GM23338 (cell line): ENCODE measurements at regions not wholly inside any gene's neighbourhood (a gene's known extent, or its start where the extent isn't known, plus 50 kb on each side); places are given as distances from the start of the nearest gene placed in this dataset.

Experiments
- ATAC-seq: fragments of 200-7000 bp; cut with Tn5 transposase; 3 replicates; pipeline ENCODE4 v1.9.1; 2020
- DNase-seq: peaks from one replicate; pipeline ENCODE4 v3.0.0-alpha.2; 2015; ENCODE audit warnings: low spot score
- H2AFZ ChIP-seq: fragments of 200-600 bp; sonication (generic); 2 replicates; pipeline ENCODE4 v1.8.0; 2016; ENCODE audit warnings: antibody characterized with exemption, mild to moderate bottlenecking, moderate library complexity
- H3F3A ChIP-seq: fragments of 200-600 bp; sonication (generic); replicated peaks from 2 replicates; pipeline ENCODE4 v1.8.0; 2017; ENCODE audit warnings: antibody characterized with exemption, mixed run types, low read depth
- H3K27ac ChIP-seq: fragments of 200-600 bp; sonication (generic); 2 replicates; pipeline ENCODE4 v1.6.1; 2016; ENCODE audit warnings: low read depth
- H3K27me3 ChIP-seq: fragments of 200-600 bp; sonication (generic); 2 replicates; pipeline ENCODE4 v1.8.0; 2016; ENCODE audit warnings: mild to moderate bottlenecking, mixed run types, moderate library complexity; ENCODE audit not compliant: insufficient read depth
- H3K36me3 ChIP-seq: fragments of 200-600 bp; sonication (generic); 2 replicates; pipeline ENCODE4 v1.8.0; 2016; ENCODE audit warnings: mild to moderate bottlenecking; ENCODE audit not compliant: insufficient read depth
- H3K4me1 ChIP-seq: fragments of 200-600 bp; sonication (generic); 2 replicates; pipeline ENCODE4 v1.8.0; 2016; ENCODE audit warnings: mild to moderate bottlenecking, moderate library complexity; ENCODE audit not compliant: insufficient read depth
- H3K4me2 ChIP-seq: fragments of 200-600 bp; sonication (generic); 2 replicates; pipeline ENCODE4 v1.7.1; 2017; ENCODE audit warnings: mixed run types
- H3K4me3 ChIP-seq: fragments of 200-600 bp; sonication (generic); 2 replicates; pipeline ENCODE4 v1.6.1; 2016; ENCODE audit warnings: mixed run types
- H3K79me2 ChIP-seq: fragments of 200-600 bp; sonication (generic); replicated peaks from 2 replicates; pipeline ENCODE4 v1.8.0; 2017; ENCODE audit warnings: mild to moderate bottlenecking; ENCODE audit not compliant: insufficient read depth
- H3K9me2 ChIP-seq: fragments of 200-600 bp; sonication (generic); 2 replicates; pipeline ENCODE4 v1.8.0; 2017; ENCODE audit not compliant: insufficient read depth
- H4K20me1 ChIP-seq: fragments of 200-600 bp; sonication (generic); replicated peaks from 2 replicates; pipeline ENCODE4 v1.8.0; 2017; ENCODE audit warnings: mild to moderate bottlenecking; ENCODE audit not compliant: insufficient read depth
- H3K27ac Mint-ChIP-seq: 2 replicates; pipeline ENCODE4 v1.8.0; 2020; ENCODE audit warnings: inconsistent platforms, mild to moderate bottlenecking, moderate library complexity, mixed read lengths
- H3K27me3 Mint-ChIP-seq: 3 replicates; pipeline ENCODE4 v1.8.0; 2022; ENCODE audit warnings: low read depth, mild to moderate bottlenecking, moderate library complexity, mixed read lengths, inconsistent platforms; ENCODE audit not compliant: insufficient read depth, poor library complexity
- H3K36me3 Mint-ChIP-seq: 3 replicates; pipeline ENCODE4 v1.8.0; 2021; ENCODE audit warnings: low read depth, mild to moderate bottlenecking, inconsistent platforms, moderate library complexity, mixed read lengths
- H3K4me1 Mint-ChIP-seq: 3 replicates; pipeline ENCODE4 v1.8.0; 2020; ENCODE audit warnings: mild to moderate bottlenecking, inconsistent platforms, mixed read lengths
- H3K4me3 Mint-ChIP-seq: 3 replicates; pipeline ENCODE4 v1.8.0; 2021; ENCODE audit warnings: moderate library complexity, mild to moderate bottlenecking, inconsistent platforms, mixed read lengths
- H3K9me3 Mint-ChIP-seq: 3 replicates; pipeline ENCODE4 v1.8.0; 2020; ENCODE audit warnings: moderate library complexity, mild to moderate bottlenecking, inconsistent platforms, mixed read lengths
- EZH2 ChIP-seq: fragments of 200-600 bp; sonication (generic); IDR thresholded peaks from one replicate; pipeline ENCODE4 v1.8.0; 2017; ENCODE audit warnings: antibody characterized with exemption, mild to moderate bottlenecking, low read depth; ENCODE audit not compliant: unreplicated experiment
- JUNB ChIP-seq: IDR thresholded peaks from one replicate; pipeline ENCODE4 v1.6.1; 2016; ENCODE audit warnings: antibody characterized with exemption; ENCODE audit not compliant: unreplicated experiment
- NANOG ChIP-seq: IDR thresholded peaks from 2 replicates; pipeline ENCODE4 v1.6.1; 2016; ENCODE audit warnings: antibody characterized with exemption, borderline replicate concordance
- POLR2AphosphoS5 ChIP-seq: IDR thresholded peaks from 2 replicates; pipeline ENCODE4 v1.6.1; 2016; ENCODE audit warnings: antibody characterized with exemption, low read depth
- STAT1 ChIP-seq: IDR thresholded peaks from one replicate; pipeline ENCODE4 v1.6.1; 2016; ENCODE audit warnings: antibody characterized with exemption; ENCODE audit not compliant: unreplicated experiment
- ZNF114 ChIP-seq: fragments of 250-450 bp; sonication (Bioruptor Pico); IDR thresholded peaks from 2 replicates; pipeline ENCODE4 v1.5.0; 2020; ENCODE audit warnings: mild to moderate bottlenecking, moderate library complexity
- ZNF331 ChIP-seq: fragments of 250-450 bp; sonication (Bioruptor Pico); IDR thresholded peaks from 2 replicates; pipeline ENCODE4 v1.5.0; 2020; ENCODE audit warnings: low read depth, mild to moderate bottlenecking, moderate library complexity
- TF ChIP-seq, protein P1 (sequence below): IDR thresholded peaks from one replicate; pipeline ENCODE4 v1.6.1; 2018; ENCODE audit warnings: antibody characterized with exemption; ENCODE audit not compliant: unreplicated experiment
- TF ChIP-seq, protein P2 (sequence below): IDR thresholded peaks from 2 replicates; pipeline ENCODE4 v1.6.1; 2016; ENCODE audit warnings: antibody characterized with exemption
- TF ChIP-seq, protein P3 (sequence below), 2 experiments: fragments of 200-600 bp in 1 of 2; sonication (generic) in 1 of 2; conservative IDR thresholded peaks; 2 replicates each; pipeline versions ENCODE4 v1.5.1 to v1.6.1; 2016 to 2017; ENCODE audit warnings: antibody characterized with exemption in 2 of 2, low read depth in 2 of 2, mild to moderate bottlenecking in 2 of 2, moderate library complexity in 1 of 2

DNA sequence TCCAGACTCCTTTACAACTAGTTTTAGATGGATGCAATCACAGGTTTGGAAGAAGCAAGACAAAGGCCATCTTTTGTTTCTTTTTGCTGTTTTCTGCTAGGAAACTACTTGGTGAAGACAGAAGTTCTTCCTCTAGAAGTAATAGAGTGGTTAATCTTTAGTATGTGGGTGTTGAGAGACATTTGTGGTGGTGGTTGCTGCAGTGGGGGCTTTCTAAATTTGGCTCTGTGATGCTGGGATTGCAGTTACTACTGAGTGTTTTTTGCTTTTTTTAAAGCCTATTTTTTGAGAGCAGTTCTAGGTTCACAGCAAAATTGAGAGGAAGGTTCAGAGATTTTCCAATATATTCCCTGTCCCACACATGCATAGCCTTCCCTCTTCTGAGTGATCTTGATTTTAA is 120.0 kb downstream of the AASDHPPT start (continued):
- TF ChIP-seq, protein P1, sequence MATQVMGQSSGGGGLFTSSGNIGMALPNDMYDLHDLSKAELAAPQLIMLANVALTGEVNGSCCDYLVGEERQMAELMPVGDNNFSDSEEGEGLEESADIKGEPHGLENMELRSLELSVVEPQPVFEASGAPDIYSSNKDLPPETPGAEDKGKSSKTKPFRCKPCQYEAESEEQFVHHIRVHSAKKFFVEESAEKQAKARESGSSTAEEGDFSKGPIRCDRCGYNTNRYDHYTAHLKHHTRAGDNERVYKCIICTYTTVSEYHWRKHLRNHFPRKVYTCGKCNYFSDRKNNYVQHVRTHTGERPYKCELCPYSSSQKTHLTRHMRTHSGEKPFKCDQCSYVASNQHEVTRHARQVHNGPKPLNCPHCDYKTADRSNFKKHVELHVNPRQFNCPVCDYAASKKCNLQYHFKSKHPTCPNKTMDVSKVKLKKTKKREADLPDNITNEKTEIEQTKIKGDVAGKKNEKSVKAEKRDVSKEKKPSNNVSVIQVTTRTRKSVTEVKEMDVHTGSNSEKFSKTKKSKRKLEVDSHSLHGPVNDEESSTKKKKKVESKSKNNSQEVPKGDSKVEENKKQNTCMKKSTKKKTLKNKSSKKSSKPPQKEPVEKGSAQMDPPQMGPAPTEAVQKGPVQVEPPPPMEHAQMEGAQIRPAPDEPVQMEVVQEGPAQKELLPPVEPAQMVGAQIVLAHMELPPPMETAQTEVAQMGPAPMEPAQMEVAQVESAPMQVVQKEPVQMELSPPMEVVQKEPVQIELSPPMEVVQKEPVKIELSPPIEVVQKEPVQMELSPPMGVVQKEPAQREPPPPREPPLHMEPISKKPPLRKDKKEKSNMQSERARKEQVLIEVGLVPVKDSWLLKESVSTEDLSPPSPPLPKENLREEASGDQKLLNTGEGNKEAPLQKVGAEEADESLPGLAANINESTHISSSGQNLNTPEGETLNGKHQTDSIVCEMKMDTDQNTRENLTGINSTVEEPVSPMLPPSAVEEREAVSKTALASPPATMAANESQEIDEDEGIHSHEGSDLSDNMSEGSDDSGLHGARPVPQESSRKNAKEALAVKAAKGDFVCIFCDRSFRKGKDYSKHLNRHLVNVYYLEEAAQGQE, result no peak
- TF ChIP-seq ZNF331 (CRISPR knock-in tag), result no peak
- TF ChIP-seq JUNB, result no peak
- no peak for TF ChIP-seq EZH2
- TF ChIP-seq, protein P2, sequence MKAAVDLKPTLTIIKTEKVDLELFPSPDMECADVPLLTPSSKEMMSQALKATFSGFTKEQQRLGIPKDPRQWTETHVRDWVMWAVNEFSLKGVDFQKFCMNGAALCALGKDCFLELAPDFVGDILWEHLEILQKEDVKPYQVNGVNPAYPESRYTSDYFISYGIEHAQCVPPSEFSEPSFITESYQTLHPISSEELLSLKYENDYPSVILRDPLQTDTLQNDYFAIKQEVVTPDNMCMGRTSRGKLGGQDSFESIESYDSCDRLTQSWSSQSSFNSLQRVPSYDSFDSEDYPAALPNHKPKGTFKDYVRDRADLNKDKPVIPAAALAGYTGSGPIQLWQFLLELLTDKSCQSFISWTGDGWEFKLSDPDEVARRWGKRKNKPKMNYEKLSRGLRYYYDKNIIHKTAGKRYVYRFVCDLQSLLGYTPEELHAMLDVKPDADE, result no peak
- TF ChIP-seq NANOG, result no peak

DNA sequence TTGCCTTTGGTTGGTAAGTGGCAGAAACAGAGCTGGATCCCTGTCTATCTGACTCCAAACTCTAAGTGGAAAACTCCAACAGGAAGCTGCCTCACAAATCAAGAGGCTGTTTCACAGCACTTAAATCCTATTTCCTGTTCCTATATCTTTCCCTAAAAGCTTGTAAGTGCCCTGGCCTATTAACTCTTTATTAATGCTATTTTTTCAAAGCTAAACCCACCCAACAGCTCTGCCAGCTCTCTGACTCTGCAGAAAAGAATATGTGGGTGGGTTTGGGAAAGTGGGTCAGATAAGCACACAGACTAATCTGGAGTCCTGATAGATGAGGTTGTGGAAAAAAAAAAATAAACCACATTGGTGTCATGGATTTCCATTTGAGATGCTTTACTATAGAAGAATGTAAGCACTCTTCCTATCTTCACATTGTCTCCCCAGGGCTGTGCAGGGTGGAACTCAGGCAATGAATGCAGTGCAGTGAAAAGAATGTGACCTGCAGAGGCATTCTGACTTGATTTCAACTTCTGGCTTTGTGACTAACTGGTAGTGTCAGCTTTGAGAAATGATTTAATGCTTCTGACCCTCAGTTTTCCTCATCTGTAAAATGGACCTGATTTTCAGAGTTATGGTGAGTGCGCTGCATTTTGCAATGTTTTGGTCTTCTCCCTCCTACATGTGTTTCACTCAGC is 125.6 kb downstream of the AASDHPPT start:
- Histone ChIP-seq H3K27ac (no peak overlapping the region), H3K9me2 (no peaks in the 10 kb centered on the region), H3K79me2 (no peaks in the 10 kb centered on the region)

DNA sequence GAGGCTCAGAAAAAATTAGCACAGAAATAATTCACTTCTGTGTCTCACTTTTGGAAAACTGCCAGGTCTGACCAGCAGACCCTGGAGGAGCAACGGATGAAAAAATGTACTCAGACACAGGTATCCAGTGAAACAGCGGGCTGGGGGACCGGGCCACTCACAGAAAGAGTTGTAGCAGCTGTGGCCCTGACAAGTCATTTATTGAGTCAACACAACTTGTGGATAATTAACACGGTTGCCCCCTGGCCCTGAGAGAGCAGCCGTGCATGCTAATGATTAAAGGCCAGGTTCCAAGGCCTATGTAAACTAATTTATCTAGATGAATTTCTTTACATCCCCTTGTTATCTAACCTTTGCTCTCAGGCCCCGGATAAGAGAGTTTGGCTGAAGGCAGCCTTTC is 131.3 kb downstream of the AASDHPPT start:
- DNase-seq, result no peak
- no peak for TF ChIP-seq EZH2
- TF ChIP-seq, protein P2, result no peak
- TF ChIP-seq ZNF331 (CRISPR knock-in tag), result no peak
- TF ChIP-seq, protein P1, result no peak
- no peak for TF ChIP-seq JUNB
- TF ChIP-seq, protein P3, sequence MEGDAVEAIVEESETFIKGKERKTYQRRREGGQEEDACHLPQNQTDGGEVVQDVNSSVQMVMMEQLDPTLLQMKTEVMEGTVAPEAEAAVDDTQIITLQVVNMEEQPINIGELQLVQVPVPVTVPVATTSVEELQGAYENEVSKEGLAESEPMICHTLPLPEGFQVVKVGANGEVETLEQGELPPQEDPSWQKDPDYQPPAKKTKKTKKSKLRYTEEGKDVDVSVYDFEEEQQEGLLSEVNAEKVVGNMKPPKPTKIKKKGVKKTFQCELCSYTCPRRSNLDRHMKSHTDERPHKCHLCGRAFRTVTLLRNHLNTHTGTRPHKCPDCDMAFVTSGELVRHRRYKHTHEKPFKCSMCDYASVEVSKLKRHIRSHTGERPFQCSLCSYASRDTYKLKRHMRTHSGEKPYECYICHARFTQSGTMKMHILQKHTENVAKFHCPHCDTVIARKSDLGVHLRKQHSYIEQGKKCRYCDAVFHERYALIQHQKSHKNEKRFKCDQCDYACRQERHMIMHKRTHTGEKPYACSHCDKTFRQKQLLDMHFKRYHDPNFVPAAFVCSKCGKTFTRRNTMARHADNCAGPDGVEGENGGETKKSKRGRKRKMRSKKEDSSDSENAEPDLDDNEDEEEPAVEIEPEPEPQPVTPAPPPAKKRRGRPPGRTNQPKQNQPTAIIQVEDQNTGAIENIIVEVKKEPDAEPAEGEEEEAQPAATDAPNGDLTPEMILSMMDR (conservative IDR thresholded peaks at IDR 0.05; ENCODE audit: low read depth in 2 of 2), result no peak
- no peak for TF ChIP-seq POLR2AphosphoS5
- no peak for TF ChIP-seq ZNF114 (CRISPR knock-in tag)
- TF ChIP-seq STAT1, result no peak

More for the DNA sequence above, 125.6 kb downstream of the AASDHPPT start:
- Histone ChIP-seq H3K4me3 (no peak overlapping the region), H3K27me3 (no peaks in the 10 kb centered on the region), H3K4me2 (no peak overlapping the region), H3K4me1 (no peaks in the 10 kb centered on the region), H3K36me3 (no peaks in the 10 kb centered on the region), H4K20me1 (no peaks in the 10 kb centered on the region), H3F3A (no peaks in the 10 kb centered on the region), H2AFZ (no peak overlapping the region)
- no peak overlapping the region for H3K4me3 Mint-ChIP-seq
- no peak for ATAC-seq
- no peak overlapping the region for H3K27ac Mint-ChIP-seq
- H3K9me3 Mint-ChIP-seq, result no peaks in the 10 kb centered on the region
- DNase-seq, result no peak
- no peak for TF ChIP-seq POLR2AphosphoS5
- no peaks in the 10 kb centered on the region for H3K36me3 Mint-ChIP-seq
- no peaks in the 10 kb centered on the region for H3K4me1 Mint-ChIP-seq
- no peaks in the 10 kb centered on the region for H3K27me3 Mint-ChIP-seq

More for the DNA sequence above, 131.3 kb downstream of the AASDHPPT start:
- no peaks in the 10 kb centered on the region for H3K4me1 ChIP-seq
- H3K27ac ChIP-seq, result no peak overlapping the region
- H3K27ac Mint-ChIP-seq, result no peak overlapping the region
- H3K27me3 ChIP-seq, result no peaks in the 10 kb centered on the region
- no peak for ATAC-seq
- H3K4me1 Mint-ChIP-seq, result no peaks in the 10 kb centered on the region
- no peak overlapping the region for H3K4me2 ChIP-seq
- no peak overlapping the region for H2AFZ ChIP-seq
- H3K4me3 Mint-ChIP-seq, result no peak overlapping the region
- H3K79me2 ChIP-seq, result no peaks in the 10 kb centered on the region
- H3K9me2 ChIP-seq, result no peaks in the 10 kb centered on the region
- H3F3A ChIP-seq, result no peaks in the 10 kb centered on the region
- no peaks in the 10 kb centered on the region for H4K20me1 ChIP-seq
- H3K36me3 ChIP-seq, result no peaks in the 10 kb centered on the region
- no peaks in the 10 kb centered on the region for H3K9me3 Mint-ChIP-seq
- H3K36me3 Mint-ChIP-seq, result no peaks in the 10 kb centered on the region
- H3K4me3 ChIP-seq, result no peak overlapping the region
- no peaks in the 10 kb centered on the region for H3K27me3 Mint-ChIP-seq
